IMR-90 (cell line): ENCODE measurements at regions not wholly inside any gene's neighbourhood (a gene's known extent, or its start where the extent isn't known, plus 50 kb on each side); places are given as distances from the start of the nearest gene placed in this dataset.

Experiments
- ATAC-seq: fragments of 200-7000 bp; cut with Tn5 transposase; 2 replicates; pipeline ENCODE4 v1.9.1; 2020; ENCODE audit warnings: low read depth, mild to moderate bottlenecking, moderate library complexity
- BruUV-seq: library from RNA; stranded (reverse); fragments of 400-500 nt; replicated peaks from 2 replicates; lab custom pipeline; 2021; lab: Mats Ljungman, UMichigan
- CTCF ChIA-PET: fragments of 300-600 bp; formaldehyde crosslinking; extraction: SDS; loops from one replicate; lab custom pipeline; 2021; ENCODE audit warnings: antibody characterized with exemption; lab: Yijun Ruan, JAX
- POLR2A ChIA-PET: fragments of 300-600 bp; sonication (Branson Sonifier 250); formaldehyde crosslinking; loops from one replicate; lab custom pipeline; 2022; ENCODE audit warnings: antibody characterized with exemption; ENCODE audit not compliant: unreplicated experiment; lab: Charles Lee
- DNase-seq: peaks from one replicate; pipeline ENCODE4 v3.0.0; 2013
- H2AFZ ChIP-seq: replicated peaks from 2 replicates; pipeline ENCODE3; 2013; ENCODE audit warnings: low read length, mild to moderate bottlenecking; ENCODE audit not compliant: poor library complexity
- H2AK5ac ChIP-seq: 2 replicates; pipeline ENCODE4 v1.6.1; 2013; ENCODE audit warnings: low read depth, low read length, inconsistent platforms
- H2AK9ac ChIP-seq: replicated peaks from 2 replicates; pipeline ENCODE3; 2013; ENCODE audit warnings: mild to moderate bottlenecking, low read depth, low read length, moderate library complexity; ENCODE audit not compliant: poor library complexity
- H2BK120ac ChIP-seq: 2 replicates; pipeline ENCODE4 v1.6.1; 2013; ENCODE audit warnings: low read depth, low read length, inconsistent platforms
- H2BK15ac ChIP-seq: 3 replicates; pipeline ENCODE4 v1.6.1; 2013; ENCODE audit warnings: low read depth, low read length, inconsistent platforms
- H2BK20ac ChIP-seq: 2 replicates; pipeline ENCODE4 v1.6.1; 2013; ENCODE audit warnings: low read depth, mild to moderate bottlenecking, inconsistent platforms, low read length, moderate library complexity
- H2BK5ac ChIP-seq: 2 replicates; pipeline ENCODE4 v1.6.1; 2013; ENCODE audit warnings: mild to moderate bottlenecking, low read depth, low read length, inconsistent platforms; ENCODE audit not compliant: poor library complexity, severe bottlenecking
- H3K14ac ChIP-seq: replicated peaks from 2 replicates; pipeline ENCODE4 v1.6.1; 2013; ENCODE audit warnings: low read depth, low read length, inconsistent platforms
- H3K18ac ChIP-seq: 2 replicates; pipeline ENCODE4 v1.6.1; 2013; ENCODE audit warnings: low read depth, low read length, control low read depth
- H3K23ac ChIP-seq: 2 replicates; pipeline ENCODE4 v1.6.1; 2013; ENCODE audit warnings: low read depth, low read length, inconsistent platforms
- H3K27ac ChIP-seq: 2 replicates; pipeline ENCODE4 v1.5.1; 2013; ENCODE audit warnings: mild to moderate bottlenecking, control low read depth, low read length; ENCODE audit not compliant: insufficient read depth
- H3K27me3 ChIP-seq: 2 replicates; pipeline ENCODE4 v1.6.1; 2013; ENCODE audit warnings: low read length; ENCODE audit not compliant: control insufficient read depth, insufficient read depth
- H3K36me3 ChIP-seq: 2 replicates; pipeline ENCODE4 v1.6.1; 2013; ENCODE audit warnings: low read length, mixed read lengths; ENCODE audit not compliant: control insufficient read depth, insufficient read depth
- H3K4ac ChIP-seq: 2 replicates; pipeline ENCODE4 v1.6.1; 2013; ENCODE audit warnings: low read depth, low read length, inconsistent platforms
- H3K4me1 ChIP-seq: 2 replicates; pipeline ENCODE4 v1.6.1; 2013; ENCODE audit warnings: low read length, mixed read lengths; ENCODE audit not compliant: control insufficient read depth, insufficient read depth
- H3K4me2 ChIP-seq: 2 replicates; pipeline ENCODE4 v1.6.1; 2013; ENCODE audit warnings: low read depth, mild to moderate bottlenecking, control low read depth, low read length, moderate library complexity
- H3K4me3 ChIP-seq: 2 replicates; pipeline ENCODE4 v1.5.1; 2013; ENCODE audit warnings: low read depth, mild to moderate bottlenecking, control low read depth, low read length, moderate library complexity; ENCODE audit not compliant: insufficient read depth
- H3K56ac ChIP-seq: 2 replicates; pipeline ENCODE4 v1.6.1; 2013; ENCODE audit warnings: low read length, inconsistent platforms; ENCODE audit not compliant: insufficient read depth; ENCODE audit errors: extremely low read depth
- H3K79me1 ChIP-seq, 2 experiments: 2 replicates each; pipeline ENCODE4 v1.6.1; 2013; ENCODE audit warnings: low read length in 2 of 2, inconsistent platforms in 1 of 2, low read depth in 1 of 2
- H3K9ac ChIP-seq: 2 replicates; pipeline ENCODE4 v1.6.1; 2013; ENCODE audit warnings: low read depth, low read length, control low read depth
- H3K9me1 ChIP-seq: 2 replicates; pipeline ENCODE4 v1.6.1; 2013; ENCODE audit warnings: low read length, inconsistent platforms; ENCODE audit not compliant: insufficient read depth
- H3K9me3 ChIP-seq: 2 replicates; pipeline ENCODE4 v1.6.1; 2013; ENCODE audit warnings: low read length; ENCODE audit not compliant: control insufficient read depth, insufficient read depth
- H4K20me1 ChIP-seq: 2 replicates; pipeline ENCODE4 v1.6.1; 2013; ENCODE audit warnings: low read length, inconsistent platforms; ENCODE audit not compliant: insufficient read depth
- H4K5ac ChIP-seq: 2 replicates; pipeline ENCODE4 v1.6.1; 2013; ENCODE audit warnings: mild to moderate bottlenecking, low read depth, low read length, control low read depth
- H4K8ac ChIP-seq, 2 experiments: 2 replicates each; pipeline ENCODE4 v1.6.1; 2013; ENCODE audit warnings: low read depth in 2 of 2, low read length in 2 of 2, control low read depth in 1 of 2, inconsistent platforms in 1 of 2
- H4K91ac ChIP-seq: 2 replicates; pipeline ENCODE4 v1.6.1; 2013; ENCODE audit warnings: low read depth, low read length, inconsistent platforms; ENCODE audit not compliant: insufficient read depth
- BHLHE40 ChIP-seq: fragments of 150-350 bp; IDR thresholded peaks from 2 replicates; pipeline ENCODE4 v1.6.1; 2016; ENCODE audit warnings: mild to moderate bottlenecking, low read depth, low read length
- CEBPB ChIP-seq: IDR thresholded peaks from 2 replicates; pipeline ENCODE4 v1.6.1; 2012; ENCODE audit warnings: low read depth, low read length, improper control_type of control experiment
- CHD1 ChIP-seq: IDR thresholded peaks from 2 replicates; pipeline ENCODE4 v1.6.1; 2012; ENCODE audit warnings: low read depth, low read length, improper control_type of control experiment
- CTCF ChIP-seq: conservative IDR thresholded peaks from 2 replicates; pipeline ENCODE4 v1.5.1; 2012; ENCODE audit warnings: mild to moderate bottlenecking, low read depth, low read length, improper control_type of control experiment
- ELK1 ChIP-seq: fragments of 150-350 bp; IDR thresholded peaks from 2 replicates; pipeline ENCODE4 v1.6.1; 2016; ENCODE audit warnings: low read depth, mild to moderate bottlenecking, low read length, moderate library complexity, borderline replicate concordance
- FOS ChIP-seq: fragments of 150-350 bp; IDR thresholded peaks from 2 replicates; pipeline ENCODE4 v1.6.1; 2016; ENCODE audit warnings: low read depth, low read length
- MAFK ChIP-seq: IDR thresholded peaks from 2 replicates; pipeline ENCODE4 v1.6.1; 2012; ENCODE audit warnings: low read depth, low read length, improper control_type of control experiment
- MAZ ChIP-seq: IDR thresholded peaks from 2 replicates; pipeline ENCODE4 v1.6.1; 2012; ENCODE audit warnings: low read depth, mild to moderate bottlenecking, low read length, improper control_type of control experiment, moderate library complexity, borderline replicate concordance
- MXI1 ChIP-seq: IDR thresholded peaks from 2 replicates; pipeline ENCODE4 v1.6.1; 2012; ENCODE audit warnings: low read depth, mild to moderate bottlenecking, low read length, moderate library complexity, borderline replicate concordance
- NFE2L2 ChIP-seq: fragments of 150-350 bp; IDR thresholded peaks from 2 replicates; pipeline ENCODE4 v1.6.1; 2016; ENCODE audit warnings: low read depth, mild to moderate bottlenecking, low read length
- POLR2A ChIP-seq: IDR thresholded peaks from 2 replicates; pipeline ENCODE4 v1.6.1; 2012; ENCODE audit warnings: mild to moderate bottlenecking, low read depth, low read length
- RAD21 ChIP-seq: IDR thresholded peaks from 2 replicates; pipeline ENCODE4 v1.6.1; 2012; ENCODE audit warnings: low read length, improper control_type of control experiment
- RCOR1 ChIP-seq: IDR thresholded peaks from 2 replicates; pipeline ENCODE4 v1.6.1; 2012; ENCODE audit warnings: mild to moderate bottlenecking, low read length, improper control_type of control experiment; ENCODE audit not compliant: insufficient replicate concordance
- RFX5 ChIP-seq: IDR thresholded peaks from 2 replicates; pipeline ENCODE4 v1.8.0; 2012; ENCODE audit warnings: low read depth, mild to moderate bottlenecking, low read length, moderate library complexity
- SMC3 ChIP-seq: fragments of 150-350 bp; IDR thresholded peaks from 2 replicates; pipeline ENCODE4 v1.6.1; 2016; ENCODE audit warnings: low read depth, mild to moderate bottlenecking, antibody characterized with exemption, low read length, moderate library complexity
- WGBS, 2 experiments: methylation state at CpG; one replicate each; pipeline versions ENCODE4 v1.1.5 to v1.1.7; 2013; ENCODE audit warnings: missing lambda C conversion rate in 2 of 2; ENCODE audit not compliant: insufficient read length in 1 of 2; ENCODE audit errors: extremely low coverage in 2 of 2; 5-methylcytosine and 5-hydroxymethylcytosine counted together
- dilution Hi-C: fragments of 300-500 bp; cut with HindIII; formaldehyde crosslinking; loops from one replicate; pipeline ENCODE4 v1.14.3; 2018; ENCODE audit warnings: low sequenced_read_pairs; ENCODE audit not compliant: unreplicated experiment
- in situ Hi-C: fragments of 300-500 bp; cut with MboI; formaldehyde crosslinking; loops from 3 replicates; pipeline ENCODE4 v1.14.3; 2019; ENCODE audit warnings: low sequenced_read_pairs, inconsistent platforms, mixed read lengths
- intact Hi-C: fragments of 100-400 bp; cut with micrococcal nuclease; formaldehyde crosslinking; loops from 2 replicates; pipeline ENCODE4 v1.10.0; 2022
- TF ChIP-seq, protein P1 (sequence below): fragments of 150-350 bp; IDR thresholded peaks from 2 replicates; pipeline ENCODE4 v1.6.1; 2017; ENCODE audit warnings: mild to moderate bottlenecking, antibody characterized with exemption, low read length, low read depth

GRCh38 chr1:30028939-30029338 is 694.4 kb downstream of the MATN1 start:
- Histone ChIP-seq H3K9ac (no peak overlapping the region), H2BK120ac (no peak overlapping the region), H3K9me3 (no peaks in the 10 kb centered on the region), H3K14ac (no peak overlapping the region), H3K23ac (no peak overlapping the region), H3K27ac (no peak overlapping the region), H2AFZ (no peak overlapping the region), H2AK5ac (no peak overlapping the region), H3K4me3 (no peak overlapping the region), H2BK15ac (no peak overlapping the region), H4K8ac (no peak overlapping the region), H2BK20ac (no peak overlapping the region), H3K36me3 (no peaks in the 10 kb centered on the region), H4K5ac (no peak overlapping the region), H2AK9ac (no peak overlapping the region), H3K18ac (no peak overlapping the region), H4K91ac (no peak overlapping the region), H3K79me1 (no peaks in the 10 kb centered on the region), H4K20me1 (no peaks in the 10 kb centered on the region), H3K27me3 (no peaks in the 10 kb centered on the region), H3K9me1 (no peaks in the 10 kb centered on the region), H3K56ac (no peak overlapping the region), H3K4ac (no peak overlapping the region), H3K4me2 (no peak overlapping the region), H2BK5ac (no peak overlapping the region), H3K4me1 (no peaks in the 10 kb centered on the region)
- no peak for DNase-seq
- BruUV-seq, result no TSS peak
- POLR2A ChIA-PET, result no interaction called here
- in situ Hi-C loops (no loop called here), dilution Hi-C loops (no loop called here), intact Hi-C loops (no loop called here)
- CTCF ChIA-PET, result no interaction called here
- TF ChIP-seq CHD1, result no peak
- TF ChIP-seq MXI1, result no peak
- no peak for TF ChIP-seq ELK1
- TF ChIP-seq CTCF, result no peak
- TF ChIP-seq RAD21, result no peak
- no peak for TF ChIP-seq NFE2L2
- no peak for TF ChIP-seq CEBPB
- TF ChIP-seq, protein P1, sequence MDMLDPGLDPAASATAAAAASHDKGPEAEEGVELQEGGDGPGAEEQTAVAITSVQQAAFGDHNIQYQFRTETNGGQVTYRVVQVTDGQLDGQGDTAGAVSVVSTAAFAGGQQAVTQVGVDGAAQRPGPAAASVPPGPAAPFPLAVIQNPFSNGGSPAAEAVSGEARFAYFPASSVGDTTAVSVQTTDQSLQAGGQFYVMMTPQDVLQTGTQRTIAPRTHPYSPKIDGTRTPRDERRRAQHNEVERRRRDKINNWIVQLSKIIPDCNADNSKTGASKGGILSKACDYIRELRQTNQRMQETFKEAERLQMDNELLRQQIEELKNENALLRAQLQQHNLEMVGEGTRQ, result no peak
- TF ChIP-seq SMC3, result no peak
- no peak for TF ChIP-seq FOS
- no peak for TF ChIP-seq MAZ
- no peak for TF ChIP-seq MAFK
- TF ChIP-seq POLR2A, result no peak
- no peak for TF ChIP-seq RFX5
- TF ChIP-seq BHLHE40, result no peak
- TF ChIP-seq RCOR1, result no peak
- no peak for ATAC-seq
- WGBS, 2 experiments, result 8% methylated on average over 2 of the region's 3 CpGs; no CpG with 5 or more reads in 1 of the 2 experiments
